IPS-18c (cell line): ENCODE measurements at regions not wholly inside any gene's neighbourhood (a gene's known extent, or its start where the extent isn't known, plus 50 kb on each side); places are given as distances from the start of the nearest gene placed in this dataset.

Source experiments
- H3K4me3 ChIP-seq: 2 replicates; pipeline ENCODE4 v1.7.0; 2013; ENCODE audit warnings: low read depth, mild to moderate bottlenecking, low read length, moderate library complexity; ENCODE audit not compliant: insufficient read depth
- H3K9me3 ChIP-seq: one replicate; pipeline ENCODE4 v1.6.1; 2013; ENCODE audit warnings: mild to moderate bottlenecking, low read length, moderate library complexity; ENCODE audit not compliant: control insufficient read depth, insufficient read depth

GRCh38 chr20:11426948-11427347, 490.7 kb upstream of the BTBD3 start:
- no peaks in the 10 kb centered on the region for H3K9me3 ChIP-seq
- H3K4me3 ChIP-seq: no peak overlapping the region

GRCh38 chr20:11429168-11429567, 488.5 kb upstream of the BTBD3 start:
- H3K4me3 ChIP-seq: no peak overlapping the region

GRCh38 chr20:11429889-11430519, 487.7 kb upstream of the BTBD3 start:
- no peak overlapping the region for H3K4me3 ChIP-seq
- peaks cover 2% of the 10 kb centered on the region for H3K9me3 ChIP-seq

More at GRCh38 chr20:11429168-11429567, 488.5 kb upstream of the BTBD3 start:
- H3K9me3 ChIP-seq: no peaks in the 10 kb centered on the region

DNA sequence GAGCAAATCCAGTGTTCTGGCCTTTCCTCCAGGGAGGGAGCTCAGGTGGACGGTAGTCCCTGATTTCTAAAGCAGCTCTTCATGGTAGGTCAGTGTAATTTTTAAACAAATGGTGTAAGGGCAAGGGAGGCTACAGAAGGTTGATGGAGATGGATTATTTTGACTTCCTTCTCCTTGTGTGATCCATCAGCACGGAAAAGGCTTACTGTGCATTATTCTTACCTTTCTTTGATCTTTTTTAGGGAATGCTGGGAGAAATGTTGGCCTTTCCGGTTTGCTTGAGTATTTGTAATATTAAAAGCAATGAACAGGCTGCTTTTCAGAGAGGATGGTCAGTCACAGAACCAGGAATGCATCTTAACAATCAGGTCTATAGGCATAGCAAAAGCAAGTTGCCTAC, 487.0 kb upstream of the BTBD3 start:
- peaks cover 4% of the 10 kb centered on the region for H3K9me3 ChIP-seq
- H3K4me3 ChIP-seq: no peak overlapping the region

DNA sequence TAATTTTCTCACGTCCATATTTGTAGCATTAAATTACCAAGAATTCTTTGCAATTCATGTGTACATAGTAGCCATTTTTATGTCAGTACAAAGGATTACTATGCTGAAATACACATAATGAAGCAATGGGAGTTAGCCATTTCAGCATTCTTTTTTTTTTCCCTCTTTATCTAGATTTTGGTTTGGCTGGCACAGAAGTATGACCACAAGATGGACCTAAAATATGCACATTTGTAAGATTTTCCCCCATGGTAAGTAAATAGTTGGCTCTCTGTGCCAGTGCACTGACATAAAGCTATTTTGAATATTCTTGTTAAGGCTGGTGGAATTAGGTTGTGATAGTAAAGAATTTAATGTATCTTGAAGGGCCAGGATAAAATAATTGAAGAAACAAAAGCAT, 486.1 kb upstream of the BTBD3 start:
- peaks cover 13% of the 10 kb centered on the region for H3K9me3 ChIP-seq
- no peak overlapping the region for H3K4me3 ChIP-seq

DNA sequence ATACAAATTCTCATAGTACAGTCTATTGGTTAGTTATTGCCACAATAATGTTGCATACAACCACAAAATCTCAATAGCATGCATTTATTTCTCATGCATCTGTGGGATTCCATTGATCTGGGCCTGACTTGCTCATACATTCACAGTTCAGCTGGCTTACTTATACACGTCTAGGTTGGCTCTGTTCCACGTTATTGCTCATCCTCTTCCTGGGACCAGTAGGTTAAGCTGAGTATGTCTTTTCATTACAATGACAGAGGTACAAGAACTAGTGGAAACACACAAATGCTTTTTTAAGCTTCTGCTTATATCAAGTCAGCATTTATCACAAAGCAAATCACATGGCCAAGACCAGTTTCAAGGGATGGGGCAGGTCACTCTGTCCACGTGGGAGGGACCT, 485.3 kb upstream of the BTBD3 start:
- no peak overlapping the region for H3K4me3 ChIP-seq
- H3K9me3 ChIP-seq: peaks cover 13% of the 10 kb centered on the region

DNA sequence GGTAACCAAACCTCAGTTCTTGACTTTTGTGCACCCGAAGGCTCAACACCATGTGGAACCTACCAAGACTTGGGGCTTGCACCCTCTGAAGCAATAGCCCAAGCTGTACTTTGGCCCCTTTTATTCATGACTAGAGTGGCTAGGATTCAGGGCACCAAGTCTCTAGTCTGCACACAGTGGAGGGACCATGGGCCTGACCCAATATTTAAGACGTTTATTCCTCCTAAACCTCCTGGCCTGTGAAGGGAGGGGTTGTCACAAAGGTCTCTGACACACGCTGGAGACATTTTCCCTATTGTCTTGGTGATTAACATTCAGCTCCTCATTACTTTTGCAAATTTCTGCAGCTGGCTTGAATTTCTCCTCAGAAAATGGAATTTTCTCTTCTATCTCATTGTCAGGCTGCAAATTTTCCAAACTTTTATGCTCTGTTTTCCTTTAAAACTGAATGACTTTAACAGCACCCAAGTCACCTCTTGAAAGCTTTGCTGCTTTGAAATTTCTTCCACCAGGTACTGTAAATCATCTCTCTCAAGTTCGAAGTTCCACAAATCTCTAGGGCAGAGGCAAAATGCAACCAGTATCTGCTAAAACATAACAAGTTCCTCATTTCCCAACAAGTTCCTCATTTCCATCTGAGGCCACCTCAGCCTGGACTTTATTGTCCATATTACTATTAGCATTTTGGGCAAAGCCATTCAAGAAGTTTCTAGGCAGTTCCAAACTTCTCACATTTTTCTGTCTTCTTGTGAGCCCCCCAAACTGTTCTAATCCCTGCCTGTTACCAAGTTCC, 481.4 kb upstream of the BTBD3 start:
- Histone ChIP-seq H3K9me3 (peaks cover 13% of the 10 kb centered on the region), H3K4me3 (no peak overlapping the region)

- no peak overlapping the region for H3K4me3 ChIP-seq
- H3K9me3 ChIP-seq: peaks cover 13% of the 10 kb centered on the region
These were observed 480.6 kb upstream of the BTBD3 start for GRCh38 chr20:11437090-11437489.

- Histone ChIP-seq H3K9me3 (peaks cover 13% of the 10 kb centered on the region), H3K4me3 (no peak overlapping the region)
These were observed 479.9 kb upstream of the BTBD3 start for GRCh38 chr20:11437611-11438380.

- H3K9me3 ChIP-seq: peaks cover 13% of the 10 kb centered on the region
- no peak overlapping the region for H3K4me3 ChIP-seq
These were observed 479.3 kb upstream of the BTBD3 start for GRCh38 chr20:11438412-11438811.

DNA sequence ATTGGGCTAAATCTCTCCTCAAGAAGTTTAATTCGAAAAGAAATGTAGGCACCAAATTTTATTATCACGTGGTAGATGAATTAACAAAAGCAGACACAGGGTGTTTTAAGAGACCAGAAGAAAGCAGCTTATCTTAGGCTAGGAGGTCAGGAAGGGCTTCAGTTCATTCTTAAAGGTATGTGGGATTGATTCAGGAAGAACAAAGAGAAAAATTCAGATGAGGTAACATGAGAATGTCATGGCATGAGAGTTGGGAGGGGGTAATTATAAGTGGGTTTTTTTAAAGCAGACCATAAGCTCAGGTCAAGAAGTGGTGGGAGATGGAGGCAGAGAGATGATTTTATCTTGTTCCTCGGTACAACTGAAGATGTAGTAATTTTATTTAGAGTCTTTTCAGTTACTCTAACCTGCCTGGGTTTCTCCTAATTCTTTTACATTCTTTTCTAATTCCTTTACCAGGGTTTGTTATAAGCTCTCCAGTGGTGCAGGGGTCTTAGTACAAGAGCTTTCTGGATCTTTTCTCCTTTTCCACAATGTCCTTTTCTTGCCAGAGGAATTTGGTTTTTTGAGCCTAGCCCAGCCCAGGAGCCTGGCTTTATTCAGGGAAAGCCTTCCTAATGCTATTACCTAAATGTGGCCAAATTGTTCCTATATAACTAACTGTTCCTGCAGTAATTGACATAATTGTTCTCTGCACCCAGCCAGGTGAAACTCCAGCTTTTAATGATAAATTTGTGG, 474.1 kb upstream of the BTBD3 start:
- H3K4me3 ChIP-seq: no peak overlapping the region

GRCh38 chr20:11445161-11445560, 472.5 kb upstream of the BTBD3 start:
- Histone ChIP-seq H3K9me3 (no peaks in the 10 kb centered on the region), H3K4me3 (no peak overlapping the region)

More for the DNA sequence above, 474.1 kb upstream of the BTBD3 start:
- H3K9me3 ChIP-seq: no peaks in the 10 kb centered on the region

GRCh38 chr20:11445891-11446290, 471.8 kb upstream of the BTBD3 start:
- H3K9me3 ChIP-seq: no peaks in the 10 kb centered on the region
- no peak overlapping the region for H3K4me3 ChIP-seq

DNA sequence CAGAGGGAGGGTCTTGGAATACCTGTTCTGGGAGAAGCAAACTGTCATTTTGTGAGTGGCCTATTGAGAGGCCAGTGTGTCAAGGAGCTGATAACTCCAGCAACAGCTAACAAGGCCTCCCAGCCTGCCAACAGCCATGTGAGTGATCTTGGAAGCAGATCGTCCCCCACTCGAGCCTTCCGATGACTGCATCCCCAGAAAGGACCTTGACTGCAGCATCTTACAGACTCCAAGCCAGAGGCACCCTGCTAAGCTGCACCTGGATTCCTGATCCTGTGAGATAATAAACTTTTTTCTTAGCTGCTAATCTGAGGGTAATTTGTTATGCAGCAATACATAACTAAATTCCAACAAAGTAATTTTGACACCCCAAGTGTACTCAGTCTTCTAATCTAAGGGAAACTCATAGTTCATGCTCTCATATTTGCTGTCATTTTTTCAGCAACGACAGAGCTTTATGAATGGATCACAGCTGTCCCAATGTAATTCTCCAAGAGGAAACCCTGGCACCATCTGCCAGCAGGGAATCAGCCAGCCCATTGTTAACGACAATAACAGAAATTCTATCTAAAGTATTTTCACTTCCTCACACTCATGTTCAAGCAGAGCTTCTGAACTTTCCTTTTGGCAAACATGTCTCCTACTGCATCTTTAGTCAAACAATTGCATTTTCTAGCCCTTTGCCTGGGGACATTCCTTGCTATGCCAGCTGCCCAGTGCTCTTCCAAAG, 470.2 kb upstream of the BTBD3 start:
- Histone ChIP-seq H3K9me3 (no peaks in the 10 kb centered on the region), H3K4me3 (no peak overlapping the region)

GRCh38 chr20:11448554-11448953, 469.1 kb upstream of the BTBD3 start:
- no peaks in the 10 kb centered on the region for H3K9me3 ChIP-seq
- no peak overlapping the region for H3K4me3 ChIP-seq

DNA sequence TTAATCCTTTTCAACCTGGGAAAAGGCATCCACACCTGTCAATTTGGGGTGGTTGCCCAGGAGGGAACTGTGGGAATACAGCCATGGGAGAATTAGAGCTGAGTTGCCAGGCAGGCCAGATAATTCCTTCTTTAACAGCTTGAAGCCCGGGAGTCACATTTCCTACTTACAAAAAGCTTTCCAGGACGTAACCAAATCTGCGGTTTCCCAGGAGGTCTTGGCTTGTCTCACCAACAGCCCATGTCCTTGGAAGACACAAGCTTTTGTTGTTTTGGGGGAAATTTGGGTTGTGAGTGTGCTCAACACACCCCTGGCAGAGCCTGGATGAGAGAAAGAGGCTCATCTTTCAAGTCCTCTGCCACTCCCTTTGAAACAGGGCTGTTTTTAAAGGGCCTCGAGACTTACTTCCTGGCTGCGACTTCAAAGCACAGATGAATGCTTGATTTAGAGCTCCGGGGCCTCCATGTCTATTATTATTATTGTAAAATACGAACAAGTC, 465.9 kb upstream of the BTBD3 start:
- Histone ChIP-seq H3K4me3 (no peak overlapping the region), H3K9me3 (no peaks in the 10 kb centered on the region)

DNA sequence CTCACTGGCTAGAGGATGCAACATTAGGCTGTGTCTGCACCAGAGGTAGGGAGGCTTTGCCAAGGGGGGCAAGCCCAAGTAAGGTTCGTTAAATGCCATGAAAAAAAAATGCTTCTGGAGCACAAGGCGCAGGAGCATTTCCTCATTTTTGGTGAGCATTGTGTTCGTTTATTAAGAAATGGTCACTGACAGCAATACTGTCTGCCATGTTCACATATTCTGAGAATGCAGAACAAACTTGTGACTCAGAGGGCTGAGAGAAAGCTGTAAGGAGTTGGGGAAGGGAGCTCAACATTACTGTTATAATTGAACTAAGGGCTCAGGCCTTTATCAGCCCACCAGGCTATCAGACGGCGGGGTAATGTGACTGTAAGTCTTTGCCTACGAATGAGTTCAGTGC, 465.4 kb upstream of the BTBD3 start:
- Histone ChIP-seq H3K4me3 (no peak overlapping the region), H3K9me3 (no peaks in the 10 kb centered on the region)
